ENCODE measurements at regions not wholly inside any gene's neighbourhood (a gene's known extent, or its start where the extent isn't known, plus 50 kb on each side); places are given as distances from the start of the nearest gene placed in this dataset.
"Not testable (repeated sequence)": the region's sequence is repeated elsewhere in the genome, so short reads cannot be mapped to it uniquely, and the experiment has no call there.

- TF ChIP-seq, protein P1, sequence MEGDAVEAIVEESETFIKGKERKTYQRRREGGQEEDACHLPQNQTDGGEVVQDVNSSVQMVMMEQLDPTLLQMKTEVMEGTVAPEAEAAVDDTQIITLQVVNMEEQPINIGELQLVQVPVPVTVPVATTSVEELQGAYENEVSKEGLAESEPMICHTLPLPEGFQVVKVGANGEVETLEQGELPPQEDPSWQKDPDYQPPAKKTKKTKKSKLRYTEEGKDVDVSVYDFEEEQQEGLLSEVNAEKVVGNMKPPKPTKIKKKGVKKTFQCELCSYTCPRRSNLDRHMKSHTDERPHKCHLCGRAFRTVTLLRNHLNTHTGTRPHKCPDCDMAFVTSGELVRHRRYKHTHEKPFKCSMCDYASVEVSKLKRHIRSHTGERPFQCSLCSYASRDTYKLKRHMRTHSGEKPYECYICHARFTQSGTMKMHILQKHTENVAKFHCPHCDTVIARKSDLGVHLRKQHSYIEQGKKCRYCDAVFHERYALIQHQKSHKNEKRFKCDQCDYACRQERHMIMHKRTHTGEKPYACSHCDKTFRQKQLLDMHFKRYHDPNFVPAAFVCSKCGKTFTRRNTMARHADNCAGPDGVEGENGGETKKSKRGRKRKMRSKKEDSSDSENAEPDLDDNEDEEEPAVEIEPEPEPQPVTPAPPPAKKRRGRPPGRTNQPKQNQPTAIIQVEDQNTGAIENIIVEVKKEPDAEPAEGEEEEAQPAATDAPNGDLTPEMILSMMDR (IDR thresholded peaks at IDR 0.05) = not testable (repeated sequence)
- not testable (repeated sequence) for TF ChIP-seq POLR2A (IDR thresholded peaks at IDR 0.05)
These were observed 250.7 kb downstream of the UBE2NL start for GRCh38 chrX:144134448-144135119.

All from right lobe of liver (tissue), 4 donors.